ENCODE measurements at regions not wholly inside any gene's neighbourhood (a gene's known extent, or its start where the extent isn't known, plus 50 kb on each side); places are given as distances from the start of the nearest gene placed in this dataset.

GRCh38 chr6:26180346-26180745 lies 93.1 kb downstream of the HFE start:
- no peak overlapping the region for H2BK20ac ChIP-seq (ENCODE audit: low read depth, low read length, poor library complexity, severe bottlenecking)
- DNase-seq, result no peak
- H4K5ac ChIP-seq (ENCODE audit: insufficient read length, low read depth, low read length), result no peak overlapping the region
- no peak overlapping the region for H3T11ph ChIP-seq (ENCODE audit: low read length)
- Mint-ChIP-seq H3K9me3 (no peaks in the 10 kb centered on the region), H3K4me3 (peak overlapping the region in 1 of 2 experiments; percentile 53; a peak in 2 of 5 replicates), H3K36me3 (ENCODE audit: insufficient read depth in 1 of 3, low read depth in 3 of 3) (peaks cover 0 to 6% (median 0%) of the 10 kb centered on the region in 3 experiments; a peak in 2 of 7 replicates), H3K4me1 (peaks cover 26 to 30% of the 10 kb centered on the region in 2 experiments), H3K27ac (peak overlapping the region in 1 of 3 experiments; percentile 20; a peak in 2 of 7 replicates), H3K27me3 (ENCODE audit: low read depth) (no peaks in the 10 kb centered on the region; the same call in 1 of the 2 replicates)
- no peak for TF ChIP-seq CTCF (conservative IDR thresholded peaks at IDR 0.05)
- H3K9ac ChIP-seq (ENCODE audit: extremely low read depth, insufficient read length, low read length), result no peak overlapping the region
- H3K27ac ChIP-seq (ENCODE audit: insufficient read length, low read depth, low read length), result no peak overlapping the region
- H3K14ac ChIP-seq (ENCODE audit: insufficient read depth, low read length), result no peak overlapping the region
- WGBS (ENCODE audit: extremely low coverage, insufficient read length, low lambda C conversion rate), result no CpG with 5 or more reads among the region's 7 CpGs
- no peaks in the 10 kb centered on the region for H3K79me2 ChIP-seq (ENCODE audit: insufficient read depth, low read length)
- no peak overlapping the region for H3K56ac ChIP-seq (ENCODE audit: insufficient read length, low read depth, low read length)
- H4K91ac ChIP-seq (ENCODE audit: insufficient read length, low read depth, low read length), result no peak overlapping the region
- no peak overlapping the region for H2BK120ac ChIP-seq (ENCODE audit: low read depth, low read length, poor library complexity, severe bottlenecking)
- H3K4me1 ChIP-seq (ENCODE audit: insufficient read depth, low read length), result peaks cover 4% of the 10 kb centered on the region; the same call in 1 of the 2 replicates
- no peaks in the 10 kb centered on the region for H3K9me3 ChIP-seq (ENCODE audit: control insufficient read depth, low read depth, low read length)
- no peak overlapping the region for H3K4me2 ChIP-seq (ENCODE audit: insufficient read depth, insufficient read length, low read length)
- H4K8ac ChIP-seq (replicated peaks; ENCODE audit: insufficient read length, low read depth, low read length), result no peak overlapping the region
- H3K27me3 ChIP-seq (ENCODE audit: insufficient read depth, low read length), result no peaks in the 10 kb centered on the region
- no peaks in the 10 kb centered on the region for H4K20me1 ChIP-seq (ENCODE audit: control insufficient read depth, insufficient read depth, insufficient read length)
- no peak overlapping the region for H2BK12ac ChIP-seq (ENCODE audit: insufficient read length, low read depth, low read length)
- H2BK5ac ChIP-seq (ENCODE audit: insufficient read length, low read length), result no peak overlapping the region
- H2AFZ ChIP-seq (ENCODE audit: low read length), result no peak overlapping the region
- no peaks in the 10 kb centered on the region for H3K79me1 ChIP-seq (ENCODE audit: insufficient read depth, low read depth, low read length, poor library complexity, severe bottlenecking)
- H3K23me2 ChIP-seq (ENCODE audit: insufficient read length, low read depth, low read length, poor library complexity, severe bottlenecking), result peaks cover 5% of the 10 kb centered on the region
- no peak overlapping the region for H2AK5ac ChIP-seq (ENCODE audit: insufficient read length, low read length)
- H3K18ac ChIP-seq (ENCODE audit: insufficient read length, low read depth, low read length), result no peak overlapping the region
- H3K23ac ChIP-seq (ENCODE audit: insufficient read length, low read depth, low read length), result no peak overlapping the region
- H2BK15ac ChIP-seq (ENCODE audit: low read depth, low read length), result no peak overlapping the region
- no peak overlapping the region for H3K4ac ChIP-seq (ENCODE audit: low read depth, low read length)

Measured in H9 (cell line).